ENCODE measurements at regions not wholly inside any gene's neighbourhood (a gene's known extent, or its start where the extent isn't known, plus 50 kb on each side); places are given as distances from the start of the nearest gene placed in this dataset.
"Not testable (repeated sequence)": the region's sequence is repeated elsewhere in the genome, so short reads cannot be mapped to it uniquely, and the experiment has no call there.

DNA sequence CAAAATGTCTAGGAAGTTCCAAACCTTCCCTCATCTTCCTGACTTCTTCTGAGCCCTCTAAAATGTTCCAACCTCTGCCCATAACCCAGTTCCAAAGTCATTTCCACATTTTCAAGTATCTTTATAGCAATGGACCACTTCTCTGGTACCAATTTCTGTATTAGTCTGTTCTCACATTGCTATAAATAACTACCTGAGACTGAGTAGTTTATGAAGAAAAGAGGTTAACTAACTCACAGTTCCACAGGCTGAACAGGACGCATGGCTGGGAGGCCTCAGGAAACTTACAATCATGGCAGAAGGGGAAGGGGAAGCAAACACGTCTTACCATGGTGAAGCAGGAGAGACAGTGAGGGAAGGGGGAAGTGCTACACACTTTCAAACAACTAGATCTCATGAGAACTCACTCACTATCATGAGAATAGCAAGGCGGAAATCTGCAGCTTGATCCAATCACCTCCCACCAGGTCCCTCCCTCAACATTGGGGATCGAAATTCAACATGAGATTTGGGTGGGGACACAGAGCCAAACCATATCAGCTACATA is 213.2 kb upstream of the MGAT5 start:
- not testable (repeated sequence) for DNase-seq

GRCh38 chr2:134041877-134042276 is 212.0 kb upstream of the MGAT5 start:
- no peak for DNase-seq

GRCh38 chr2:134043028-134043427 is 210.8 kb upstream of the MGAT5 start:
- DNase-seq = not testable (repeated sequence)

- no peak for DNase-seq
Observed at GRCh38 chr2:134052173-134052572, 201.7 kb upstream of the MGAT5 start.

GRCh38 chr2:134056173-134056572 is 197.7 kb upstream of the MGAT5 start:
- no peak for DNase-seq

- not testable (repeated sequence) for DNase-seq
Observed at GRCh38 chr2:134061066-134061465, 192.8 kb upstream of the MGAT5 start.

DNA sequence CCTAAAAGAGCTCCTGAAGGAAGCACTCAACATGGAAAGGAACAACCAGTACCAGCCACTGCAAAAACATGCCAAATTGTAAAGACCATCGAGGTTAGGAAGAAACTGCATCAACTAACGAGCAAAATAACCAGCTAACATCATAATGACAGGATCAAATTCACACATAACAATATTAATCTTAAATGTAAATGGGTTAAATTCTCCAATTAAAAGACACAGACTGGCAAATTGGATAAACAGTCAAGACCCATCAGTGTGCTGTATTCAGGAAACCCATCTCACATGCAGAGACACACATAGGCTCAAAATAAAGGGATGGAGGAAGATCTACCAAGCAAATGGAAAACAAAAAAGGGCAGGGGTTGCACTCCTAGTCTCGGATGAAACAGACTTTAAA is 191.6 kb upstream of the MGAT5 start:
- not testable (repeated sequence) for DNase-seq

DNA sequence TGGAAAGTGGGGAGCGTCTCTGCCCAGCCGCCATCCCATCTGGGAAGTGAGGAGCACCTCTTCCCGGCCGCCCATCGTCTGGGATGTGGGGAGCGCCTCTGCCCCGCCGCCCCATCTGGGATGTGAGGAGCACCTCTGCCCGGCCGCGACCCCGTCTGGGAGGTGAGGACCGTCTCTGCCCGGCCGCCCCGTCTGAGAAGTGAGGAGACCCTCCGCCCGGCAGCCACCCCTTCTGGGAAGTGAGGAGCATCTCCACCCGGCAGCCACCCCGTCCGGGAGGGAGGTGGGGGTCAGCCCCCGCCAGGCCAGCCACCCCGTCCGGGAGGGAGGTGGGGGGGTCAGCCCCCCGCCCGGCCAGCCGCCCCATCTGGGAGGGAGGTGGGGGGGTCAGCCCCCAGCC is 190.0 kb upstream of the MGAT5 start:
- not testable (repeated sequence) for DNase-seq

DNA sequence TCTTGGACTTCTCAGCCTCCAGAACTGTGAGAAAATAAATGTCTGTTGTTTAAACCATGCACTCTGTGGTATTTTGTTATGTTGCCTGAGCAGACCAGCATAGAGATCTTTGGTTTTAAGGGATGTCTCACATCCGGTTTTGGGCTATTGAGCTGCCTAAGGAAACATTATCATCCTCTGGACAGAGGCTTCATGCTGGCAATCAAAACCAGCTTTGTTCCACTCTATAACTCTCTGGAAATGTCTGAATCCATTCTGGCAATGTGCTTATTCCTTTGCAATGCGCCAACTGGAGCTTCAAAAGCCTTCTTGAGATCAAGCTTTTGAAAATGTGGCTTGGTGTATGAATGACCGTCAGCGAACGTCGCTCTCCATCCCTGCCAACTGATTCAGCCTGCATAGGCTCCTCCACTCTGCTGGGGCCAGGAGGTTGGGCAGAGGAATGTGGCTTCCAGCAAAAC is 183.6 kb upstream of the MGAT5 start:
- DNase-seq = no peak

GRCh38 chr2:134072341-134072740 is 181.5 kb upstream of the MGAT5 start:
- DNase-seq = no peak

- DNase-seq = no peak
Observed at GRCh38 chr2:134073023-134073422, 180.8 kb upstream of the MGAT5 start.

DNA sequence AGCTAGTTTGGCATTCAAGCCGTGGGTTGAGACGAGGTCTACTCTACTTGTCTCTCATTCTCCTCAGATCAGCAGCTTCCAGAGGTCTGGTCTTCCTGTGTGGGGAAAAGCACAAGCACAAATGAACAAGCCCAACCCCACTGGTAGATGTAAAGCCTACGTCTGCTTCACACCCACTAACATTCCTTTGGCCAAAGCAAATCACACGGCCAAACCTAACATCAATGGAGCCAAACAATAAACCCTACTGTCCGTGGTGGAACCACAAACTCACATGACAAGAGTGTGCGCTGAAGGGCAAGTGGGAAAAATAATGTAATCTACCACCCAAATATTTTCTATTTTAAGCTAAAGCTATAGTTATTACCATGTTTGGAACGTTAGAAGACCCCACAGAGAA is 179.3 kb upstream of the MGAT5 start:
- no peak for DNase-seq

- DNase-seq = no peak
Observed at GRCh38 chr2:134075204-134075603, 178.7 kb upstream of the MGAT5 start.

DNA sequence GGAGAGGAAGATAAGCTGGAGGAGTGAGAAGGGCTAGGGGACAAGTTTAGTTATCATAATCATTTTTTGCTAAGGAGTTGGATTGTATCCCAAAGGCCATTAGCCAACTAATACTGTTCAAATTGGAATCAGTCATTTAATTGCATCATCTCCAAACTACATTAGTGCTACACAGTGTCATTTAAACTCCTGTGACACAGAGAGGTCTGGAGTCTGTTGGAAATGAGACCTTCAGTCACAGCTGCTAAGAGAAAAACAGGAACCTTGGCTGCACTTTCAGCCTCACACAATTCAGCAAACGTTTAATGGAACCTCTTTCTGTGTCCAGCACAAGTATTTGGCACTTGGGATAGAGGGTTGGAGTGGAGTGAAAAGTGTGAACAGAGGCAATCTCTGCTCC is 175.5 kb upstream of the MGAT5 start:
- no peak for DNase-seq

GRCh38 chr2:134079373-134079772 is 174.5 kb upstream of the MGAT5 start:
- DNase-seq = no peak

DNA sequence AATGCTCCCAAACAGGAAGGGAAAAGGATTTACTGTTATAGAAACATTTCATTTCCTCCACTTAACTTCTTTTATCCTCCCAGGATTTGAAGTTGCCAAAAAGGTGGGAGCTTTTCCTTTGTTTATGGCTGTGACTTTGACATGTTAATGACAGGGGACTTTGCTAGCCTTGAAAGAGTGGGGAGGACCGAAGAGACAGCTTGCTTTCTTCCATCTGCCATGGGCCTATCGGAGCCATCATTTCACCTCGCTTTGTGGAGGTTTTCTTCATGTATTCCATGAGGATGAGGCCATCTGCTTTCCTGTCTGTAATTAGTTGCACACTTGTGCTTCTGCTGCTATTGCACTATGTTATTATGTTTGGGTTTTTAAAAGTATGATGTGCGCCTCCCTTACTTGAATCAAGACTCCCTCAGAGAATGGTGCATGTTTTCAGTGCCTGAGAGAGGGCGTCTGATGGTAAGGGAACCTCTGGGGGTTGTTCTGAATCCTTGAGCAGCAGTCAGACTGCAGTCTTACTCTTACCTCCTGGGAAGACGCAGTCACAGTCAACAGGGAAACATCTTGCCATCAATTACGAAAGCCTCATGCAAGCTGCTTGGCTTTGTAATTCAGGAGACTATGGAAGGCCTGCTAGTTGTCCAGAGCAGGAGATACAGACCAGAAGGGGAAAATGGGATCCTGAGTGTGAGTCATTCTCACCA is 173.3 kb upstream of the MGAT5 start:
- no peak for DNase-seq

- no peak for DNase-seq
Observed at GRCh38 chr2:134081238-134081938, 172.5 kb upstream of the MGAT5 start.

- no peak for DNase-seq
Observed at GRCh38 chr2:134083548-134083947, 170.3 kb upstream of the MGAT5 start.

- DNase-seq = no peak
Observed at GRCh38 chr2:134086594-134087219, 167.2 kb upstream of the MGAT5 start.

GRCh38 chr2:134087371-134087921 is 166.4 kb upstream of the MGAT5 start:
- no peak for DNase-seq

DNA sequence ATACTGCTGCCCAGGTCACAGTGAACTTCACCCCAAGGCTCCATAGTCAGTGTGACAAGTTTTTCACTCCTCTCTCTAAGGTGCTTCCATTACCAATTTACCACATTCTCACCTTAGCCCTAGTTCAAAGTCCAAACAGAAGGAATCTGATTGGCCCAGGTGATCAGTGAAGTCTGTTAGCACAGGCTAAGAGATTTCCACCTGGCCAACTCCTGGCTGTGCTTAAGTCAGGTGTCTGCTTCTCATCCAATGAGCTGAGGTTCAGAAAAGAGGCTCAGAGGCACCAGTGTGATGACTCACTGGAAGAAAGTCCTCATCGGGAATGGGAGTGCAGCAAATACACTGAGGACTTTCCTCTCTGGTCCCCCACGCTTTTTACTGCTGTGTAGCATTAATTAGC is 164.4 kb upstream of the MGAT5 start:
- no peak for DNase-seq

DNA sequence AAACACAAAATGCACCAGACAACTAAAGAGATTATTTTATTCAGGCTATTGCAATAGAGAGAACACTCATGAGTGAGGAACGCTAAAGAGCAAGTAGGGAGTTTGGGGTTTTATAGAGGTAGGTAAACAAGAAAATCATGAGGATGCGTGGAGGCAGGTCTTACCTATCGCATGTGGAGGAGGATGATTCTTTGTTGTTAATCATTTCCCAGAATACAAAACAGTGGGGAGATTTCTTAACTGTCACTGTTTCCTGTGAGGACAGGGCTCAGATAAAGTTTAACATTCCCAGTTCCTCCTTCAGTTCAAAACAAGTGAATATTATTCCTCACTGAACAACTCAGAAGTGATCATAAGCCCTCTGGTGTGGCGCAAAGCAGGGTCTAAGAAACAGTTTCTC is 156.1 kb upstream of the MGAT5 start:
- DNase-seq = no peak

DNA sequence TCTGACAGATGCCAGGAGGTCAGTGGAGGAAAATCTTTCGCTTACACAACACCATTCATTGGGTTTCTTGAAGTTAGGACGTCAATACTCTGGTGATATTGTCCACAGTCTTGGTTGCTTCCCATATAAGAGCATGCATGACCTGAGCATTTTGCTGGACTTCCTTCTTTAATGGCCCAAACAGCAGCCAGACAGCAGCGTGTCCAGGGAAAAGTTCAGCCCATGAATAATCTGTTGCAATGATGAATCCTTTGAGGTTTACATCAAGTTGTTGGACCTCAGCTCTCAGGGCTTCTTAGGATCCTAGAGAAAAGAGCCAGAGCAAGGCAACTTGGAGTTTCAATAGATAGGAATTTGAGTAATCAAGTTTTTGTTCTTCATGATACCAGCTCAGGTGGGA is 155.6 kb upstream of the MGAT5 start:
- DNase-seq = no peak

- DNase-seq = no peak
Observed at GRCh38 chr2:134099273-134099672, 154.6 kb upstream of the MGAT5 start.

All from activated CD4-positive, alpha-beta T cell treated with anti-CD3 and anti-CD28 coated beads, Interleukin-10, Interleukin-2, amounts not matched to agents 100 ng/mL and 50 ng/mL, durations not matched to agents 16 hours and 8 hours (primary cell).